ENCODE measurements at regions not wholly inside any gene's neighbourhood (a gene's known extent, or its start where the extent isn't known, plus 50 kb on each side); places are given as distances from the start of the nearest gene placed in this dataset.

GRCh38 chr2:42954227-42954962 lies 162.0 kb upstream of the HAAO start:
- DNase-seq (ENCODE audit: low spot score): no peak

- no peak for DNase-seq (ENCODE audit: low spot score)
These were observed 160.8 kb upstream of the HAAO start for GRCh38 chr2:42953216-42953615.

- DNase-seq (ENCODE audit: low spot score): no peak
These were observed 159.0 kb upstream of the HAAO start for GRCh38 chr2:42951263-42951938.

GRCh38 chr2:42949125-42949524 lies 156.7 kb upstream of the HAAO start:
- no peak for DNase-seq (ENCODE audit: low spot score)

GRCh38 chr2:42947809-42948600 lies 155.6 kb upstream of the HAAO start:
- DNase-seq (ENCODE audit: low spot score): no peak

- no peak for DNase-seq (ENCODE audit: low spot score)
These were observed 152.5 kb upstream of the HAAO start for GRCh38 chr2:42944779-42945415.

GRCh38 chr2:42942990-42943493 lies 150.7 kb upstream of the HAAO start:
- no peak for DNase-seq (ENCODE audit: low spot score)

GRCh38 chr2:42942214-42942989 lies 150.0 kb upstream of the HAAO start:
- DNase-seq (ENCODE audit: low spot score): no peak

GRCh38 chr2:42941633-42942176 lies 149.3 kb upstream of the HAAO start:
- DNase-seq (ENCODE audit: low spot score): no peak

GRCh38 chr2:42939411-42940206 lies 147.2 kb upstream of the HAAO start:
- no peak for DNase-seq (ENCODE audit: low spot score)

- DNase-seq (ENCODE audit: low spot score): no peak
These were observed 146.4 kb upstream of the HAAO start for GRCh38 chr2:42938671-42939370.

- DNase-seq (ENCODE audit: low spot score): no peak
These were observed 144.9 kb upstream of the HAAO start for GRCh38 chr2:42937171-42937875.

GRCh38 chr2:42935692-42936671 lies 143.6 kb upstream of the HAAO start:
- no peak for DNase-seq (ENCODE audit: low spot score)

- no peak for DNase-seq (ENCODE audit: low spot score)
These were observed 142.3 kb upstream of the HAAO start for GRCh38 chr2:42934580-42935186.

- no peak for DNase-seq (ENCODE audit: low spot score)
These were observed 141.5 kb upstream of the HAAO start for GRCh38 chr2:42933824-42934254.

- no peak for DNase-seq (ENCODE audit: low spot score)
These were observed 140.1 kb upstream of the HAAO start for GRCh38 chr2:42932271-42933151.
